ENCODE measurements at regions not wholly inside any gene's neighbourhood (a gene's known extent, or its start where the extent isn't known, plus 50 kb on each side); places are given as distances from the start of the nearest gene placed in this dataset.

GRCh38 chr2:217451666-217452065 lies 551.1 kb downstream of the TNS1 start:
- Mint-ChIP-seq H3K36me3 (ENCODE audit: low read depth) (no peaks in the 10 kb centered on the region), H3K4me1 (peaks cover 35% of the 10 kb centered on the region), H3K4me3 (no peak overlapping the region), H3K9me3 (no peaks in the 10 kb centered on the region), H3K27me3 (ENCODE audit: low read depth, poor library complexity) (no peaks in the 10 kb centered on the region), H3K27ac (peak overlapping the region; percentile 73)
- no peak for TF ChIP-seq CTCF (IDR thresholded peaks at IDR 0.05)
- DNase-seq: no peak

GRCh38 chr2:217449444-217449843 lies 553.4 kb downstream of the TNS1 start:
- Mint-ChIP-seq H3K4me3 (no peak overlapping the region), H3K36me3 (ENCODE audit: low read depth) (no peaks in the 10 kb centered on the region), H3K4me1 (peaks cover 30% of the 10 kb centered on the region), H3K27ac (peak overlapping the region; percentile 75), H3K9me3 (no peaks in the 10 kb centered on the region), H3K27me3 (ENCODE audit: low read depth, poor library complexity) (no peaks in the 10 kb centered on the region)
- no peak for TF ChIP-seq CTCF (IDR thresholded peaks at IDR 0.05)
- DNase-seq: peak; percentile 9

GRCh38 chr2:217448860-217449259 lies 553.9 kb downstream of the TNS1 start:
- no peak for DNase-seq
- peaks cover 30% of the 10 kb centered on the region for H3K4me1 Mint-ChIP-seq

GRCh38 chr2:217445723-217446122 lies 557.1 kb downstream of the TNS1 start:
- Mint-ChIP-seq H3K36me3 (ENCODE audit: low read depth) (peaks cover 11% of the 10 kb centered on the region), H3K4me1 (peaks cover 15% of the 10 kb centered on the region), H3K4me3 (no peak overlapping the region), H3K27me3 (ENCODE audit: low read depth, poor library complexity) (peaks cover 7% of the 10 kb centered on the region), H3K9me3 (peaks cover 5% of the 10 kb centered on the region), H3K27ac (no peak overlapping the region)
- TF ChIP-seq CTCF (IDR thresholded peaks at IDR 0.05): no peak
- no peak for DNase-seq

More at GRCh38 chr2:217448860-217449259, 553.9 kb downstream of the TNS1 start:
- H3K27ac Mint-ChIP-seq: peak overlapping the region; percentile 75
- no peaks in the 10 kb centered on the region for H3K9me3 Mint-ChIP-seq
- H3K4me3 Mint-ChIP-seq: no peak overlapping the region
- H3K36me3 Mint-ChIP-seq (ENCODE audit: low read depth): no peaks in the 10 kb centered on the region
- H3K27me3 Mint-ChIP-seq (ENCODE audit: low read depth, poor library complexity): no peaks in the 10 kb centered on the region
- no peak for TF ChIP-seq CTCF (IDR thresholded peaks at IDR 0.05)

GRCh38 chr2:217444932-217445331 lies 557.9 kb downstream of the TNS1 start:
- Mint-ChIP-seq H3K9me3 (peaks cover 5% of the 10 kb centered on the region), H3K36me3 (ENCODE audit: low read depth) (peaks cover 11% of the 10 kb centered on the region)
- TF ChIP-seq CTCF (IDR thresholded peaks at IDR 0.05): no peak

GRCh38 chr2:217444509-217444908 lies 558.3 kb downstream of the TNS1 start:
- Mint-ChIP-seq H3K27me3 (ENCODE audit: low read depth, poor library complexity) (peaks cover 7% of the 10 kb centered on the region), H3K9me3 (peaks cover 5% of the 10 kb centered on the region), H3K4me1 (peaks cover 6% of the 10 kb centered on the region), H3K4me3 (no peak overlapping the region), H3K27ac (peak overlapping the region; percentile 17), H3K36me3 (ENCODE audit: low read depth) (peaks cover 11% of the 10 kb centered on the region)
- TF ChIP-seq CTCF (IDR thresholded peaks at IDR 0.05): no peak
- DNase-seq: no peak

More at GRCh38 chr2:217444932-217445331, 557.9 kb downstream of the TNS1 start:
- Mint-ChIP-seq H3K27ac (peak overlapping the region; percentile 17), H3K27me3 (ENCODE audit: low read depth, poor library complexity) (peaks cover 7% of the 10 kb centered on the region), H3K4me3 (no peak overlapping the region), H3K4me1 (peaks cover 11% of the 10 kb centered on the region)
- DNase-seq: no peak

All from nephron progenitor cell (in vitro differentiated cells).